KG1 (cell line): ENCODE measurements at regions not wholly inside any gene's neighbourhood (a gene's known extent, or its start where the extent isn't known, plus 50 kb on each side); places are given as distances from the start of the nearest gene placed in this dataset.

Source experiments
- DNase-seq: peaks from one replicate; lab custom pipeline; 2025; lab: John Stamatoyannopoulos, UW

DNA sequence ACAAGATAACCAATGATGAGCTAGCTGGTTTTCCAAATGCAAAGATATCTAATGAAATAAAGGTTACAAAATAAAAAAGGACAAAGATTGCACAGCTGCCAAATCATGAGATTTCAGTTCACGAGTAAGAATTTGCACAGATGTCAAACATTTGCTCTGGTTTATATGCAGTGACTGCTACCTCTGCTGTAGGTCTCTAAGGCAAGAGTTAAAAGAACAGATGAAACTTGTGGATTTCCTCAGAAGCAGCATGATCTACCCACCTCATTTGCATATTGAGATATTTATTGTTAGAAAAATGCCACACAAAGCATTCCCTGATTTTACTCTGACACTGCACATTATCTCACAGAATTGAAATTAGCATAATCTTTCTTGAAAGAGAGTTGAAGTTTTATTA is 763.2 kb upstream of the ZEB2 start:
- no peak for DNase-seq

DNA sequence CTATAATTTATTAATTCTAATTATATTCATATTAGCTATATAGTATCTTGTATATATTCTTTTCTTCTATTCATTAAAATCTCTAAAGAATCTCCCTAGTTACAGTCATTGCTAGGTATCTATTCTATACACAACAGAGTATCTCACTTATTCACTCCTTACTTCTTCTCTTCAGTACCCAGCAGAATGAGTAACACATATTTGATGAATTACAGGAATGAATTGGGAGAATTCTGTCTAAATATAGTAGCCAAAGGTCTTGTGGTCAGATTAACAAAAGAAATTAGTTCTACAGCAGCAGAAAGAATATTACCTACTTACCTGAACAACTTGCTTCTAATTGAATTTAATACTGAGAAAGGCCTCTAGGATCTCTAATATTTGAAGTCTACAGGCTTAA is 758.0 kb upstream of the ZEB2 start:
- DNase-seq, result no peak

DNA sequence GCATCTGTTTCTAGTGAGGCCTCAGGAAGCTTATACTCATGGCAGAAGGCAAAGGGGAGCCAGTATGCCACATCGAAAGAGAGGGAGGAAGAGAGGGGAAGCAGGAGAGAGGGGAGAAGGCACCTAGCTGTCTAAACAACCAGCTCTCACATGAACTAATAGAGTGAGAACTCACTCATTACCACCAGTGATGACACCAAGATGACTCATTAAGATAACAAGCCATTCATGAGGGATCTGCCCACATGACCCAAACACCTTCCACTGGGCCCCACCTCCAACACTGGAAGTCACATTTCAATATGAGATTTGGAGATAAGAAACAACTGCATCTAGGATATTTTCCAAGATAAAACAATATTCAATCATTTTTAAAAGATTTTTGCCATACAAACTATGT is 753.9 kb upstream of the ZEB2 start:
- no peak for DNase-seq

DNA sequence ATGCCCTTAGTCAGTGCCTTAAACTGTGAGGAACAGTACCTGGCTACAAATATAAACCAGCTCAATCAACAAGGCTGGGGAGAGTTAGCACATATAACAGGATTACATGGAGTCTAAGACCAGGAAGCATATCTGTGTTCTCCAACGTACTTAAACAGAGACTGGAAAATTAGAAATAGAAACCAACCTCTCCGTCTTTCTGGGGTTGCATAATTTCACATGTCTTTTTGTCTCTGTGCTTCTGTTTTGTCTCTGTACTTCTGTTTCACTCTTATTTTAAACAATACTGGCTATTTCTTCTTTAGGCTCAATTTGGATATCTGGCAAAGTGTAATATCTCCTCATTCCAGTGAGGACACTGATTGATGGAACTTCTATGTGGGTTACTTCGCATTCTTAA is 749.0 kb upstream of the ZEB2 start:
- no peak for DNase-seq

DNA sequence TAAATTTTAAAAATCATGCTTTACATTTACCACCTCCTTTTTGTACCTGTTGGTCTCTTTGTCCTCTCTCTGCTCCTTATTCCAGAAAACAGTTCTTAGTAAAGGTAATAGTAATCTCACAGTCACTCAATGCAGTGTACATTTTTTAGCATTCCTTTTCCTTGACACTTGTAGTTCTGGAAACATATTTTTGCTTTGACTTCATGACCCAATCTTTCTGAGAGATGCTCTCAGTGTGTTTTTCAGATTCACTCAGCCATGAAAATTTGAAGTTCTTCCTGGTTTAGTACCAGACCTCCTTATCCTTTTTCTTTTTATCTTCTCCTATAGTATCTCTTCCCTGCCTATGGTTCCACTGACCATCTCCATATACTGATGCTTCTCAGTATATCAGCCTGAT is 747.5 kb upstream of the ZEB2 start:
- DNase-seq, result no peak

DNA sequence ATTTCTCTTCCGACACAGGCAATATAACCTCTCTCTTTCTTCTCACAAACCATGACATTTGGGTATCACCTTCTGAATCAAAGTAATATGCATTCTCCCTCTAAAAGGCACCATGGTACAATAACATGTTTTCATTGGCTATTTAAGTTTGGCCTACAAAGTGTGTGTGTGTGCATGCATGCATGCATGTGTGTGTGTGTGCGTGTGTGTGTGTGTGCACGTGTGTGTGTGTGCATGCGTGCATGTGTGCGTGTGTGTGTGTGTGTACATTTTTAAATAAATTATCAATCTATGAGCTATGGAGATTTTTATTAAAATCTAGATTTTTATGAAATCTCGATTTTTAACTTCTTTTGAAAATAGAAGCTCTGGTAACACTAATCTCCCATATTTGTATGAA is 745.3 kb upstream of the ZEB2 start:
- no peak for DNase-seq

DNA sequence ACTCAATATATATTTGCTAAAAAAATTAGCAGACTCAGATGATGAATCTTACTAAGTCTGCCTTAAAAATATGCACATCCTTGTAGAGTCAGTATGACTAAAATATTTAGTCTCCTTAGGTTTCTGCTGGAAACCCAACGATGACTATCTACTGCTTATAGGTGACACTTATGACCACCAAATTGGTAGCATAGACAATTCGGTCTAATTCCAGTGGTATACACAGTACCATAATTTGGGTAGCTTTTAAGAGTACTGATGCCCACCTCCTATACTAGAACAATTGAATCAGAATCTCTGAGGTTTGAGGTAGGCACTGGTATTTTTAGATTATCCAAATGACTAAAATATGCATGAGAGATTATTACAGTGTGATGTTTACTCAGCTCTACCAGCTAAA is 740.8 kb upstream of the ZEB2 start:
- DNase-seq, result no peak

DNA sequence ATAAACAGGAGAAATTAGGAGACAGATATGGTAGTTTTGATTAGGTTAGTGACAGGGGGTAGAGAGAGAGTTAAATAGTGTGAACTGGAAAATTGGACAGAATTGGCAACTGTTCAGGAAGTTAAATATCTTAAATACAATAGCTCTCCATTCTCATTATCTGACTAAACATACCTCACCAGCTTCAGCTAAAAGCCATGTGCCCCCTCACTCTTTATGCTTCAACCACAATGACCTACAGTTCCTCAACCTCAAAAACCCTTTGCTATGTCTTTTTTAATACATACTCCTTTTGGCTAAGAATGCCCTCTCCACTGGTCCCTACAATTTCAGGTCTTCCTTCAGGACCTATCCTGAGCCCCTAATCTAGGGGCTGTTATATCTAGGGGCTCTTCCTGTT is 740.2 kb upstream of the ZEB2 start:
- no peak for DNase-seq

DNA sequence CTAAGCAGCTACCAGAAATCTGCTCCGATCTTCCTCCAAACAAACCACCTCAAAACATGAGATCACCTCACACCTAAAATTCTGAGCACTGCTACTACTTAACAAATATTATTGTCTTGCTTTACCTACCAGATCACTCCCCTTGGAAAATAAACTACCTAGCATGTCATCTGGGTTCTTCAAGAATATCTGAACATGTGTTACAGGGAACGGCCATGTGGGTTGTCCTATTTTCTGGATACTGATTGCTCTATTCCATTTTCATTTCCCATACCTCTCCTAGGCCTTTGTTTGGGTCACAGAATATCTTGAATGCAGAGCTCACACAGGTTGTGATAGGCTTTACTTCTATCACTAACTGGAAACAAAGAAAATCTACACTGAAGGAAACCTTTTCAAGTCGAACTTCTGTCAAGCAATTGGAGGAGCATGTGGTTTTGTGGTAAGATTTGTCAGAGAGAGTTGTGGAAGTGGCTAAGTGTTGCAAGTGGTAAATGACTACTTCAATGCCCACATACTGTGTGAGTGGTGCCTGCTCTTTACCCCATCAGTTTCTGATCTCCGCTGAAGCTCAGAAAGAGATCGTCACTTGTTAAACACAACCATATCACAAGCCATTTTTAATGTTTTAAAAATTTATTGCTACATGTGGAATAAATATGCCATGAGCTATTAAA is 739.1 kb upstream of the ZEB2 start:
- DNase-seq, result peak; percentile 15

DNA sequence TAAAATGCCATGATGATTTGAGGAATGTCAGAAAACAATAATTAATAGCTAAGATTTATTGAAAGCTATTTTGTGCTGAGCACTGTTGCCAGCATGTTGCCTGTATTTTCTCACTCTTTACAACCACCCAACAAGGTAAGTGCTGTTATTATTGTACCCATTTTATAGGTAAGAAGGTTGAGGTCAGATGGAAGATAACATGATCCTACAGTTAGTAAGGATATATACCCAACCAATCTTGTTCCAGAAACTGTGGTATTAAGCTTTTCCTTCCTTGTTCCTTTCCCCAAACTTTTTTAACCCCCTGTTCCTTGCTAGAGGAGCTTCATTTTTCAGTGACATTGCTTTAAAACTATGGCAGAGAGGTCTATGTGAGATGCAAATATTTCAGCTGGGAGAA is 738.0 kb upstream of the ZEB2 start:
- no peak for DNase-seq

DNA sequence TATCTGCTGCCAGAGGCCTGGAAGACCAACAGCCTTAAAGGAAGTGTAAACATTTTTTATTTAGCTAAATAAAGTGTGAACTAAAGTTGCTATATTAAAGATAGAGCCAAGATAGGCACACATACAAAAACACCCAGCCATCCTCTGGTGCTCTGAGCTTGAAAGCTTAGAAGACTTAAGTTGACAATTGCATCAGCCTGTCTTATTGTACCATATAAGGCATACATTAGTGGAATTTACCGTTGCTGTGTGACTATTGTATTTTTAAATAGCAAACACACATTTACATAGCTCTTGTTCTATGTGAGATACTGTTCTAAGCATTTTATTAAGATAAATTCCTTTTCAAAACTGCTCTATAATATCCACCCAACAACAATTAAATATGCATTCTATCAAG is 736.6 kb upstream of the ZEB2 start:
- DNase-seq, result no peak

DNA sequence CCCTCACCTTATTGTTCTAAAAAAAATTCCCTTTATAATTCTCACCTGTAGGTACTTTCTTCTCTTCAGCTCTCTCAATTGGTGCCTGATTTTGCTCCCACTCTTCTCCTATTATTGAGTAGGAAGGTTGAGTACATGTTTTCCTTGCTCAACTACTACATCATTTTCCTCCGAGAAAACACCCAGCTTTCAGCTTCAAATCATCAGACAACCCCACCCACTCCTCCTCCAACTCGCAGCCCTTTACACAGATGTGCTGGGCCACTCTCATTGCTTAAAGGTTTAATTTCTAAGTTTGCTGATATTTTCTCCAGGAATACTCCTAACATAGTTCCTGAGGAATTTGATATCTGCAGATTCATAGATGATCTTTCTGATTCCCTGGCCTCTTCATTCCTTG is 734.4 kb upstream of the ZEB2 start:
- DNase-seq, result no peak

DNA sequence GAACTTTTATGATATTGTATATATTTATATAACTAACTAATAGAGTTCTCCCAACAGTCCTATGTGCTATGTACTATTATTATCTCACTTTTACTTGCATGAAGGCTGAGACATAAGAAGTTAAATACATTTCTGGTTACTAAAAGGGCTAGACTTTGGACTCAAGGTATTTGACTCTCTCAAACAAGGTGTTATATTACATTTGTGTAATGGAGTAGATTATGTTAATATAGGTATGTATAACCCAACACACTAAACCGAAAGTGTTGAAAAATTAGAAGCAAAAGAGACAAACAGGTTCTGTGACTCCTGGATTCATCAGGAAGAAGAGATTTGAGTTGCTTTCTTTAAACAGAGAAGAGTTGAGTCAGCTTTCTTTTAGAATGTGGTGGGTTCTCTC is 733.6 kb upstream of the ZEB2 start:
- no peak for DNase-seq

DNA sequence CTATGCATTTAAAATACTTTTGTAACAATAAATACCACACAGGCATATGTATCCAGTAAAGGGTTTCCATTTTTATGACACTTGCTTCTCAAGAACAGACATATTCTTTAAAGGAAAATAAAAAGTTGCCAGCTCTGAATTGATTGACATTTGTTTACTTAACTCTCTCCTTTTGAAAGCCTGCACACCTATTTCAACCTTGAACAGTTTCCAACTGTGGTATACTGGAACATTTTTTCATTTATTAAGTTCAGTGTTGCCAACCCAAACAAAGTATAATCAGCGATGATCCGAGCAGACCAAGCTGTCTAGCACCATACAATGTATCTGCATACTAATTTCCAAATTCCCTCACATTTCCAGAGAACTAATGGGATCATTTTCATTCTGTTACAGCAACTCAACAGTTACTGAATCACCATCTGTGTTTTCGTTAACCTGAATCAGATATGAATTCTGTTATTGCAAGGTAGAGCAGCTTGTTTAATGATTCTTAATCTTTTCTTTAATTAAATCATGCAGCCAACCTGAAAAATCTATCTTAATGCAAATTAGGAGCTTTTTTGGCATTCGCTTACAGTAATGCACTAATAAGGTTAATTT is 725.5 kb upstream of the ZEB2 start:
- no peak for DNase-seq

DNA sequence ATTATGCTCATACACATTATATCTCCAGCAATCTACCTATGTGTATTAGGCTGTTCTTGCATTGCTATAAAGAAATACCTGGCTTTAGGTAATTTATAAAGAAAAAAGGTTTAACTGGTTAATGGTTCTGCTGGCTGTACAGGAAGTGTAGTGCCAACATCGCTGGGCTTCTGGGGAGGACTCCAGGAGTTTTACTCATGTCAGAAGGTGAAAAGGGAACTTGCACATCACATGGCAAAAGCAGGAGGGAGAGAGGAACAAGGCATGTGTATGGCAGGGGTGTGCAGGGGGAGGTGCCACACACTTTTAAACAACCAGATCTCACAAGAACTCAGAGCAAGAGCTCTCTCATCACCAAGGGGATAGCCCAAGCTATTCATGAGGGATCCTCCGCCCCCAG is 715.4 kb upstream of the ZEB2 start:
- DNase-seq, result no peak

DNA sequence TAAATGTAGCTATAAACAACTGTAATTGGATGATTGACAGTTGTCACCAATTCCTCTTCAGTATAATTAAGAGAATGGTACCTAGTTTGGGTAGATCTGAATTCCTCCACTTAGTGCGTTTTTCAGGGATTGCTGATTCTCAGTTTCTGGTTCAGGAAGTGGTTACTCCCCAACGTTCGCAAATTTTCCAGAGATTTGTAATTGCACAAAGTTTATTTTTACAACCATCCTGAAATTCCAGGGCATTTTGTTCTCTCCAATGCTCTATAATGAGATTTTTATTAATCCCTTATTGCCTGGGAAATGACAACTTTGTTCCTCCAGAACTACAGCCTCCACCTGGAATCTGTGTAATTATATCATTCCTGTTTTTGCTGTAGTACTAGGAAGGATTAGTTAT is 710.6 kb upstream of the ZEB2 start:
- no peak for DNase-seq

DNA sequence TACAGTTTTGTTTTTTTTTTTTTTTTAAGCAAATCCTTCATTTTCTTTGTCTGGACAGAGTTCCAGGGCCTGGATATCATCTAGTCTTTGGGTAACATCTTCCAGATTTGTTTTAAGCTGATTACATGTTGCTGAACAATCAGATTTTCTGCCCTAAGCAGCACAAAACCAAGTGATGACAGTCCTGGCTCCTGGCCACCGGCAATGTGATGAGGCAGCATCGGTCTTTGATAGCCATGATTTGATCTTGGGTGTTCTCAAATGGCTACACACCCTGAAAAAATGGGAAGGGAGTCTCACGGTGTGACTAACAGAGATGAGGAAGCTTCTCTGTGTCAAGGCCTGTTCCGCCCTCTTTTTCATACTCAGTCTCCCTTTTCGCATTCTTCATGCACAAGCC is 708.6 kb upstream of the ZEB2 start:
- DNase-seq, result no peak

DNA sequence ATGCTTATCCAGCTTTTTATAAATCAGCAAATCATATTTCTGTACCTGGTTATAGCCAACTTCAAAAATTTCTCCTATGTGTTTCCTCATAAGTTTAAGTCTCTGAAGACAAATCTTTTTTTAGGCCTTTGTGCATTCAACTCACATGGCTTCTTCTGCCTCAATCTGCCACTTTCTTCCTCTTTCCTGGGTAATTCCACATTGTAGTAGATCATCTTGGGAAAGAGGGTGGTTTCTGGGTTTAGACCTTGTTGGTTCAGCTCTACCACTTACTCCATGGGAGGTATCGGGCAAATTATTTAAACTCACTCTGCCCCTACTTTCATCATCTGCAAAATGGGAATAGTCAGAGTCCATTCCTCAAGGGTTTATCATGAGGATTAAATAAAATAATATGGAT is 707.0 kb upstream of the ZEB2 start:
- DNase-seq, result no peak

DNA sequence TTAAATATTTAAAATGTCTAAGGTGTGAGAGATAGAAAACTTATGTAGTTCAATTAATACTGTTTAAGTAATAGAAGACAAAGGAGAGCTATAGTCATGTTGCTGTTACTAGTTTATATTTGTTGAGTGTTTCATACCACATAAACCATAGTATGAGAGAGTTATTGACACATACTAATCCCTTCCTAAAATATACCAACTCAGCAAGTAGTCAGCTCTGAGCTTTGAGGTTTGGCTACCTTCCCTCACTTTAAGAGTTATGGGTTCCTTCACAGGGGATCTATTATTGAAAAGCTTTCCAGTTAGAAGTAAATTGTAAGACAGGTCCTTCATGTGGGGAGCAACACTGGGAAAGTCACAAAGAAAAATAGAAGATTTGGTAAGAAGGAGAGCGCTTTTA is 701.6 kb upstream of the ZEB2 start:
- DNase-seq, result no peak

DNA sequence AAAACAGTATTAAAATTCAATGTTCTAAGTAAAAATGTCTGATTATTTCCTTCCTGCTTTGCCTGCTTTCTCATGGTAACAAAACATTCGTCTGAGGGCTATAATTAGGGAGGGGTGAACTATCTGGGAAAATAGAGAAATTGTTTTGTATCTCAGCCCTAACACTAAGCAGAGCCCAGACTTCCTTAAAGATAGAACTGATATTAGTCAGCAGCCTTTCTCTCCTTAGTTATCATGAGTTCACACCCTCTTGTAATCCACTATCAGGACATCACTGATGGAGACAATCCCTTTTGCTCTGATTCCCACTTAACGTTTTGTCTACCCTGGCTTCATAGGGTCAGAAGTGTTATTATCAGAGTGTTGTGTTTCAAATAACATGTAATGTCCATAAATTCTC is 701.1 kb upstream of the ZEB2 start:
- no peak for DNase-seq

DNA sequence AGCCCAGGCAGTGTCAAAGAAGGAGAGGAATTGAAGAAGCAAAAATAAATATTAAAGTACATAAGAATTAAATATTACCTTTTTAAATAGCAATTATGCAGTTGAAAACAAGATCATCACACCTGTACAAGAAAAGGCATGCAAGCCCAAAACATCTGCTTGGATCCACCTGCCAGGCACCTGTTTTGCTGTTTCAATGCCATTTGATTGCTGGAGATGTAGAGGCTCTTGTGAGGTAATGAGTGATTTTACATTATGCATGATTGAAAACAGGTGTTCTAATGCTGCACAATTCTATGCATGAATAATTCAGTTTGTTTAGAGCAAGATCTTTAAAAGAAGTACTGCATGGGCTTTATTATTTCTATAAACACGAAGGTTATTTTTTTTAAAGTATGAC is 700.6 kb upstream of the ZEB2 start:
- no peak for DNase-seq

DNA sequence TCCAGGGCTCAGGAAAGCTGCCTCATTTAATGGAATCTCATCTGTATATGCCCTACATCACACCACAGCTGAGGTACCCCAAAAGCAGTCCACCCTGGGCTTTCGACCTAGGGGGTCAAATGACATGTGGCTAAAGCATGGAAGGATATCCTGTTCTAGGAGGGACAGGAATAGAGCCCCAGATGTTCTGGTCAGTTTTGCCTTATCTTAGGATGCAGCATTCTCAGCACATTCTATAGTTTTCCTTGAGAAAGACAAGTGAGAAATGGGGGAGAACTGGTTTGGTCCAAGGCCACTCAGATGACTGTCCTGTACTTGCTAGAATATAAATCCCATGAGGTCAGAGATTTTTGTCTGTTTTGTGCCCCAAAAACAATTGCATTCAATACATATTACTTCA is 688.0 kb upstream of the ZEB2 start:
- no peak for DNase-seq

DNA sequence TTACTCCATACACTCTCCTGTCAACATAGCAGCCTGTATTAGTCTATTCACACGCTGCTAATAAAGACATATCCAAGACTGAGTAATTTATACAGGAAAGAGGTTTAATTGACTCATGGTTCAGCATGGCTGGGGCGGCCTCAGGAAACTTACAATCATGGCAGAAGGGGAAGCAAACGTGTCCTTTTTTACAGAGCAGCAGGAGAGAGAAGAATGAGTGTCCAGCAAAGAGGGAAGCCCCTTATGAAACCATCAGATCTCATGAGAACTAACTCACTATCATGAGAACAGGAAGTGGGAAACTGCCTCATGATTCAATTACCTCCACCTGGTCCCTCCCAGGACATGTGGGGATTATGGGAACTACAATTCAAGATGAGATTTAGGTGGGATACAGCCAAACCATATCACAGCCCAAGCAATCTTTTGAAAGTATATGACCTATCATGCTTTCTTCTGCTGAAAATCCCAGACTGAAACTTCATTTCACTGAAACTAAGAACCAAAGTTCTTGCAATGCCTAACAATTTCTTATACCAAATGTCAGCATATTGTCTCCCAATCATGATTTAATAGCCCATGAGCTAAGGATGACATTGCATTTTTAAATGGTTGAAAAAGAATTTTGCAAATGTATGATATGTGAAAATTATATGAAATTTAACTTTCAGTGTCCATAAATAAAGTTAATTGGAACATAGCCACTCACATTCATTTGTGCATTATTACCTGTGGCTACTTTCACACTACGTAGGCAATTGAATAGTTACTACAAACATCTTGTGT is 686.8 kb upstream of the ZEB2 start:
- no peak for DNase-seq

DNA sequence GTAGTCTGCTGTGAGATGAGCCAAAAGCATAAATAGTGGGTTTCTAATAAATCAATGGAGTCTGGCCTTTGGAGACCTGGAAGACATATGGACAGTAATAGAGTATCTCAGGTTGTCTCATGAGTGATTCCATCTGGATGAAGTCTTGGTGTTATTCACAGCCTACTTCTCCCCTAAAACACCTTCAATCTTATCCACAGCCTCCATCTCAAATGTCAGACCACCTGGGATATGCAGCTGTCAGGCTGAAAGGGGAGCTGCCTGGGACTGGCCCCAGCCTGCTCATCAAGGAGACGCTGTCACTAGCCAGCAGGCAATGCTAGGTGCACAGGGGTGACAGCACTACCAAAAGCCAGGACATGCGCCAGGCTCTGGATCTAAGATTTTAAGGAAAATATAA is 684.0 kb upstream of the ZEB2 start:
- no peak for DNase-seq
